Left colon (tissue), 2 donors: ENCODE measurements at regions not wholly inside any gene's neighbourhood (a gene's known extent, or its start where the extent isn't known, plus 50 kb on each side); places are given as distances from the start of the nearest gene placed in this dataset.
A peak's percentile ranks its signal among the peaks of the same experiment; 100 is the strongest.

Source experiments
- ATAC-seq: fragments of 200-7000 bp; cut with Tn5 transposase; one replicate; pipeline ENCODE4 v1.9.1; 2020; ENCODE audit warnings: mild to moderate bottlenecking, moderate library complexity
- DNase-seq, 2 donors: peaks; one replicate each; pipeline ENCODE4 v3.0.0-alpha.2; 2020
- intact Hi-C, 2 donors: fragments of 100-400 bp; cut with DNase I in 1 of 2; cut with micrococcal nuclease in 1 of 2; formaldehyde crosslinking; loops; one replicate each; pipeline versions ENCODE4 v1.11.2 to v1.14.0; 2022; cut with DNase I, micrococcal nuclease
- donor health status: DM: no; HTN: no; CAD: no.
- donor health status: DM: yes; HTN: yes; CAD: no.

- intact Hi-C loops: no loop called here
- no peak for ATAC-seq
These were observed 789.9 kb downstream of the UQCRFS1 start for GRCh38 chr19:28422791-28423650.

GRCh38 chr19:28422046-28422445 is 790.9 kb downstream of the UQCRFS1 start:
- intact Hi-C loops: no loop called here
- peak; percentile 61 for ATAC-seq

More at GRCh38 chr19:28422791-28423650, 789.9 kb downstream of the UQCRFS1 start:
- DNase-seq: no peak

GRCh38 chr19:28420811-28421550 is 792.0 kb downstream of the UQCRFS1 start:
- DNase-seq (no peak), ATAC-seq (no peak)
- intact Hi-C loops: no loop called here

More at GRCh38 chr19:28422046-28422445, 790.9 kb downstream of the UQCRFS1 start:
- no peak for DNase-seq

GRCh38 chr19:28419312-28419711 is 793.6 kb downstream of the UQCRFS1 start:
- DNase-seq (no peak), ATAC-seq (no peak)
- intact Hi-C loops: no loop called here

GRCh38 chr19:28417361-28417760 is 795.6 kb downstream of the UQCRFS1 start:
- intact Hi-C loops: no loop called here
- no peak for DNase-seq
- ATAC-seq: no peak

GRCh38 chr19:28416245-28416644 is 796.7 kb downstream of the UQCRFS1 start:
- intact Hi-C loops: no loop called here
- no peak for DNase-seq
- ATAC-seq: no peak

GRCh38 chr19:28414748-28415147 is 798.2 kb downstream of the UQCRFS1 start:
- DNase-seq: no peak
- intact Hi-C loops: no loop called here
- no peak for ATAC-seq

GRCh38 chr19:28409859-28410258 is 803.1 kb downstream of the UQCRFS1 start:
- intact Hi-C loops: no loop called here
- ATAC-seq (no peak), DNase-seq (no peak)

- intact Hi-C loops: no loop called here
- no peak for DNase-seq
- ATAC-seq: no peak
These were observed 806.0 kb downstream of the UQCRFS1 start for GRCh38 chr19:28406966-28407365.

GRCh38 chr19:28405346-28405742 is 807.6 kb downstream of the UQCRFS1 start:
- DNase-seq (peak; percentile 59 to 63), ATAC-seq (peak; percentile 70)
- intact Hi-C loops: no loop called here

GRCh38 chr19:28404472-28404871 is 808.5 kb downstream of the UQCRFS1 start:
- ATAC-seq (no peak), DNase-seq (no peak)
- intact Hi-C loops: no loop called here

- no peak for DNase-seq
- intact Hi-C loops: no loop called here
- ATAC-seq: no peak
These were observed 809.3 kb downstream of the UQCRFS1 start for GRCh38 chr19:28403690-28404089.

- DNase-seq: no peak
- intact Hi-C loops: no loop called here
- ATAC-seq: no peak
These were observed 810.2 kb downstream of the UQCRFS1 start for GRCh38 chr19:28402701-28403290.

GRCh38 chr19:28401739-28402424 is 811.1 kb downstream of the UQCRFS1 start:
- intact Hi-C loops: no loop called here
- no peak for ATAC-seq
- no peak for DNase-seq

GRCh38 chr19:28400953-28401671 is 811.8 kb downstream of the UQCRFS1 start:
- DNase-seq (no peak), ATAC-seq (no peak)
- intact Hi-C loops: no loop called here

GRCh38 chr19:28399187-28399586 is 813.8 kb downstream of the UQCRFS1 start:
- ATAC-seq: no peak
- intact Hi-C loops: no loop called here
- no peak for DNase-seq

- ATAC-seq: no peak
- intact Hi-C loops: no loop called here
- no peak for DNase-seq
These were observed 815.2 kb downstream of the UQCRFS1 start for GRCh38 chr19:28397800-28398199.

- DNase-seq (no peak), ATAC-seq (no peak)
- intact Hi-C loops: no loop called here
These were observed 815.6 kb downstream of the UQCRFS1 start for GRCh38 chr19:28397306-28397705.
